HEK293 (cell line): ENCODE measurements at regions not wholly inside any gene's neighbourhood (a gene's known extent, or its start where the extent isn't known, plus 50 kb on each side); places are given as distances from the start of the nearest gene placed in this dataset.

ENCODE experiments used
- CTCF ChIA-PET: fragments of 350-600 bp; formaldehyde crosslinking; extraction: SDS; loops from one replicate; lab custom pipeline; 2021; ENCODE audit warnings: antibody characterized with exemption; lab: Yijun Ruan, JAX
- POLR2A ChIA-PET: fragments of 300-600 bp; formaldehyde crosslinking; extraction: SDS; loops from one replicate; lab custom pipeline; 2020; ENCODE audit warnings: antibody characterized with exemption, inconsistent platforms; lab: Yijun Ruan, JAX
- H3K27ac ChIP-seq: fragments of 200-500 bp; sonication (Bioruptor generic); 2 replicates; pipeline ENCODE4 v1.5.1; 2014; ENCODE audit warnings: low read depth, low read length, control low read depth, inconsistent platforms; ENCODE audit errors: extremely low read depth
- H3K36me3 ChIP-seq, 2 experiments: fragments of 200-500 bp in 1 of 2; sonication (Bioruptor generic) in 1 of 2; 1 replicate in 1 of 2; 2 replicates in 1 of 2; pipeline ENCODE4 v1.5.1; 2014 to 2017; ENCODE audit warnings: inconsistent platforms in 2 of 2, low read length in 2 of 2; ENCODE audit not compliant: control insufficient read depth in 2 of 2, insufficient read depth in 1 of 2
- H3K4me1 ChIP-seq: fragments of 200-500 bp; sonication (Bioruptor generic); 2 replicates; pipeline ENCODE4 v1.5.1; 2014; ENCODE audit warnings: mild to moderate bottlenecking, low read length, inconsistent platforms; ENCODE audit not compliant: control insufficient read depth, insufficient read depth
- H3K4me3 ChIP-seq: 2 replicates; pipeline ENCODE4 v1.5.1; 2011; ENCODE audit warnings: low read depth, mild to moderate bottlenecking, control low read depth, low read length, moderate library complexity
- H3K9me3 ChIP-seq: fragments of 200-500 bp; sonication (Bioruptor generic); 2 replicates; pipeline ENCODE4 v1.5.1; 2014; ENCODE audit warnings: low read depth, low read length, inconsistent platforms; ENCODE audit not compliant: control insufficient read depth, insufficient read depth
- TRIM28 ChIP-seq: IDR thresholded peaks from 2 replicates; pipeline ENCODE4 v1.6.1; 2011; ENCODE audit warnings: low read length, control low read depth, borderline replicate concordance
- WT1 ChIP-seq: fragments of 450-650 bp; formaldehyde crosslinking; IDR thresholded peaks from 2 replicates; pipeline ENCODE4 v1.5.1; 2016; ENCODE audit warnings: missing biosample characterization, missing genetic modification characterization
- ZBTB7A ChIP-seq: fragments of 450-650 bp; formaldehyde crosslinking; IDR thresholded peaks from 2 replicates; pipeline ENCODE4 v1.5.1; 2016; ENCODE audit warnings: low read depth, missing biosample characterization, missing genetic modification characterization
- ZFHX2 ChIP-seq: fragments of 450-650 bp; formaldehyde crosslinking; conservative IDR thresholded peaks from 2 replicates; pipeline ENCODE4 v1.5.1; 2016; ENCODE audit warnings: missing biosample characterization, missing genetic modification characterization
- ZNF114 ChIP-seq: fragments of 450-650 bp; formaldehyde crosslinking; IDR thresholded peaks from 2 replicates; pipeline ENCODE4 v1.5.0; 2017; ENCODE audit warnings: missing biosample characterization, missing genetic modification characterization
- ZNF169 ChIP-seq: fragments of 450-650 bp; formaldehyde crosslinking; IDR thresholded peaks from 2 replicates; pipeline ENCODE4 v1.5.1; 2016; ENCODE audit warnings: missing biosample characterization, missing genetic modification characterization
- ZNF214 ChIP-seq: fragments of 450-650 bp; formaldehyde crosslinking; IDR thresholded peaks from 2 replicates; pipeline ENCODE4 v1.5.1; 2017; ENCODE audit warnings: missing biosample characterization, mild to moderate bottlenecking, missing genetic modification characterization, borderline replicate concordance
- ZNF266 ChIP-seq: fragments of 450-650 bp; formaldehyde crosslinking; IDR thresholded peaks from 2 replicates; pipeline ENCODE4 v1.5.1; 2016; ENCODE audit warnings: missing biosample characterization, missing genetic modification characterization, low read depth
- ZNF394 ChIP-seq: fragments of 450-650 bp; formaldehyde crosslinking; IDR thresholded peaks from 2 replicates; pipeline ENCODE4 v1.5.1; 2016; ENCODE audit warnings: missing biosample characterization, missing genetic modification characterization, mild to moderate bottlenecking, moderate library complexity, borderline replicate concordance
- ZNF513 ChIP-seq: fragments of 450-650 bp; IDR thresholded peaks from 2 replicates; pipeline ENCODE4 v1.5.1; 2018; ENCODE audit warnings: missing biosample characterization, missing genetic modification characterization
- ZNF518A ChIP-seq: fragments of 450-650 bp; formaldehyde crosslinking; conservative IDR thresholded peaks from 2 replicates; pipeline ENCODE4 v1.5.1; 2016; ENCODE audit warnings: low read depth, missing biosample characterization, missing genetic modification characterization
- ZNF544 ChIP-seq: fragments of 450-650 bp; formaldehyde crosslinking; IDR thresholded peaks from 2 replicates; pipeline ENCODE4 v1.5.0; 2017; ENCODE audit warnings: missing biosample characterization, missing genetic modification characterization
- ZNF610 ChIP-seq: fragments of 450-650 bp; formaldehyde crosslinking; IDR thresholded peaks from 2 replicates; pipeline ENCODE4 v1.5.1; 2016; ENCODE audit warnings: missing biosample characterization, missing genetic modification characterization, borderline replicate concordance
- ZNF623 ChIP-seq: fragments of 450-650 bp; formaldehyde crosslinking; IDR thresholded peaks from 2 replicates; pipeline ENCODE4 v1.5.1; 2016; ENCODE audit warnings: missing biosample characterization, missing genetic modification characterization
- ZNF654 ChIP-seq: fragments of 450-650 bp; formaldehyde crosslinking; IDR thresholded peaks from 2 replicates; pipeline ENCODE4 v1.5.1; 2016; ENCODE audit warnings: low read depth, missing biosample characterization, missing genetic modification characterization
- ZNF660 ChIP-seq: fragments of 450-650 bp; IDR thresholded peaks from 2 replicates; pipeline ENCODE4 v1.5.1; 2018; ENCODE audit warnings: missing biosample characterization, mild to moderate bottlenecking, missing genetic modification characterization
- ZNF664 ChIP-seq: fragments of 450-650 bp; formaldehyde crosslinking; IDR thresholded peaks from 2 replicates; pipeline ENCODE4 v1.5.1; 2016; ENCODE audit warnings: missing biosample characterization, missing genetic modification characterization
- ZNF837 ChIP-seq: fragments of 450-650 bp; formaldehyde crosslinking; IDR thresholded peaks from 2 replicates; pipeline ENCODE4 v1.5.1; 2016; ENCODE audit warnings: missing biosample characterization, missing genetic modification characterization
- ZNF843 ChIP-seq: fragments of 450-650 bp; formaldehyde crosslinking; IDR thresholded peaks from 2 replicates; pipeline ENCODE4 v1.5.1; 2016; ENCODE audit warnings: missing biosample characterization, missing genetic modification characterization
- ZSCAN30 ChIP-seq: fragments of 450-650 bp; IDR thresholded peaks from 2 replicates; pipeline ENCODE4 v1.5.1; 2018; ENCODE audit warnings: missing biosample characterization, mild to moderate bottlenecking, missing genetic modification characterization, moderate library complexity

GRCh38 chr7:145088111-145088745 is 252.4 kb upstream of the TPK1 start:
- Histone ChIP-seq H3K9me3 (no peaks in the 10 kb centered on the region), H3K4me3 (no peak overlapping the region), H3K4me1 (no peaks in the 10 kb centered on the region), H3K36me3 (no peaks in the 10 kb centered on the region), H3K27ac (no peak overlapping the region)
- ChIA-PET CTCF (no interaction called here), POLR2A (no interaction called here)
- TF ChIP-seq ZNF513 (tag by site-specific recombination) (no peak), ZNF664 (tag by site-specific recombination) (no peak), ZNF610 (tag by site-specific recombination) (no peak), ZNF544 (tag by site-specific recombination) (no peak), ZSCAN30 (no peak), ZNF169 (tag by site-specific recombination) (no peak), ZBTB7A (tag by site-specific recombination) (no peak), ZFHX2 (no peak), WT1 (tag by site-specific recombination) (no peak), TRIM28 (no peak), ZNF654 (tag by site-specific recombination) (no peak), ZNF518A (no peak), ZNF843 (tag by site-specific recombination) (no peak), ZNF623 (tag by site-specific recombination) (no peak), ZNF214 (tag by site-specific recombination) (no peak), ZNF266 (tag by site-specific recombination) (no peak), ZNF837 (tag by site-specific recombination) (no peak), ZNF394 (tag by site-specific recombination) (no peak), ZNF114 (tag by site-specific recombination) (no peak), ZNF660 (tag by site-specific recombination) (no peak)
